ENCODE measurements at regions not wholly inside any gene's neighbourhood (a gene's known extent, or its start where the extent isn't known, plus 50 kb on each side); places are given as distances from the start of the nearest gene placed in this dataset.

- Histone ChIP-seq H3K36me3 (ENCODE audit: insufficient read depth) (no peaks in the 10 kb centered on the region), H3K4me1 (ENCODE audit: low read depth, poor library complexity, severe bottlenecking) (no peaks in the 10 kb centered on the region), H2AFZ (ENCODE audit: low read depth) (no peak overlapping the region), H3K27me3 (ENCODE audit: insufficient read depth, low read depth) (no peaks in the 10 kb centered on the region), H3K9ac (no peak overlapping the region), H3K27ac (no peak overlapping the region), H3K79me2 (ENCODE audit: insufficient read depth, low read depth) (no peaks in the 10 kb centered on the region), H3K4me3 (IDR thresholded peaks at IDR 0.05; ENCODE audit: insufficient read depth, low read depth, low read length) (no peak overlapping the region), H3K4me2 (no peak overlapping the region), H4K20me1 (ENCODE audit: insufficient read depth) (no peaks in the 10 kb centered on the region)
- TF ChIP-seq CTCF (conservative IDR thresholded peaks at IDR 0.05; ENCODE audit: low read depth, low read length): no peak
Observed at GRCh38 chr4:148510211-148510610, 68.0 kb upstream of the NR3C2 start.

GRCh38 chr4:148503681-148504080 lies 61.5 kb upstream of the NR3C2 start:
- H3K27me3 ChIP-seq (ENCODE audit: insufficient read depth, low read depth): no peaks in the 10 kb centered on the region
- no peak overlapping the region for H3K4me2 ChIP-seq
- no peaks in the 10 kb centered on the region for H3K79me2 ChIP-seq (ENCODE audit: insufficient read depth, low read depth)
- no peak overlapping the region for H3K27ac ChIP-seq
- TF ChIP-seq CTCF (conservative IDR thresholded peaks at IDR 0.05; ENCODE audit: low read depth, low read length): no peak
- no peaks in the 10 kb centered on the region for H3K4me1 ChIP-seq (ENCODE audit: low read depth, poor library complexity, severe bottlenecking)
- no peak overlapping the region for H3K4me3 ChIP-seq (IDR thresholded peaks at IDR 0.05; ENCODE audit: insufficient read depth, low read depth, low read length)
- H3K9ac ChIP-seq: no peak overlapping the region
- H3K36me3 ChIP-seq (ENCODE audit: insufficient read depth): no peaks in the 10 kb centered on the region
- H4K20me1 ChIP-seq (ENCODE audit: insufficient read depth): no peaks in the 10 kb centered on the region
- H2AFZ ChIP-seq (ENCODE audit: low read depth): no peak overlapping the region

GRCh38 chr4:148497258-148497657 lies 55.0 kb upstream of the NR3C2 start:
- Histone ChIP-seq H4K20me1 (ENCODE audit: insufficient read depth) (no peaks in the 10 kb centered on the region), H3K4me2 (no peak overlapping the region), H3K27me3 (ENCODE audit: insufficient read depth, low read depth) (no peaks in the 10 kb centered on the region), H3K79me2 (ENCODE audit: insufficient read depth, low read depth) (no peaks in the 10 kb centered on the region), H3K4me3 (IDR thresholded peaks at IDR 0.05; ENCODE audit: insufficient read depth, low read depth, low read length) (no peak overlapping the region), H2AFZ (ENCODE audit: low read depth) (no peak overlapping the region), H3K4me1 (ENCODE audit: low read depth, poor library complexity, severe bottlenecking) (no peaks in the 10 kb centered on the region), H3K9ac (no peak overlapping the region), H3K27ac (no peak overlapping the region), H3K36me3 (ENCODE audit: insufficient read depth) (no peaks in the 10 kb centered on the region)
- no peak for TF ChIP-seq CTCF (conservative IDR thresholded peaks at IDR 0.05; ENCODE audit: low read depth, low read length)

GRCh38 chr4:148495463-148495862 lies 53.2 kb upstream of the NR3C2 start:
- Histone ChIP-seq H3K4me2 (no peak overlapping the region), H3K4me1 (ENCODE audit: low read depth, poor library complexity, severe bottlenecking) (no peaks in the 10 kb centered on the region), H3K27ac (no peak overlapping the region), H3K27me3 (ENCODE audit: insufficient read depth, low read depth) (no peaks in the 10 kb centered on the region), H3K36me3 (ENCODE audit: insufficient read depth) (no peaks in the 10 kb centered on the region), H3K4me3 (IDR thresholded peaks at IDR 0.05; ENCODE audit: insufficient read depth, low read depth, low read length) (no peak overlapping the region), H3K9ac (no peak overlapping the region), H4K20me1 (ENCODE audit: insufficient read depth) (no peaks in the 10 kb centered on the region), H2AFZ (ENCODE audit: low read depth) (no peak overlapping the region), H3K79me2 (ENCODE audit: insufficient read depth, low read depth) (no peaks in the 10 kb centered on the region)
- no peak for TF ChIP-seq CTCF (conservative IDR thresholded peaks at IDR 0.05; ENCODE audit: low read depth, low read length)
